HEK293T (cell line): ENCODE measurements at regions not wholly inside any gene's neighbourhood (a gene's known extent, or its start where the extent isn't known, plus 50 kb on each side); places are given as distances from the start of the nearest gene placed in this dataset.

Experiments
- BHLHE40 ChIP-seq: fragments of 450-650 bp; IDR thresholded peaks from 2 replicates; pipeline ENCODE4 v1.6.1; 2016; ENCODE audit warnings: mild to moderate bottlenecking, moderate library complexity, borderline replicate concordance
- ELF4 ChIP-seq: fragments of 450-650 bp; IDR thresholded peaks from 2 replicates; pipeline ENCODE4 v1.6.1; 2017; ENCODE audit warnings: antibody characterized with exemption
- L3MBTL2 ChIP-seq: fragments of 450-650 bp; conservative IDR thresholded peaks from 2 replicates; pipeline ENCODE4 v1.6.1; 2016; ENCODE audit warnings: mild to moderate bottlenecking
- LEF1 ChIP-seq: fragments of 450-650 bp; IDR thresholded peaks from 2 replicates; pipeline ENCODE4 v1.6.1; 2017; ENCODE audit warnings: mild to moderate bottlenecking, borderline replicate concordance
- PKNOX1 ChIP-seq: fragments of 450-650 bp; IDR thresholded peaks from 2 replicates; pipeline ENCODE4 v1.6.1; 2016
- SP1 ChIP-seq: fragments of 450-650 bp; IDR thresholded peaks from 2 replicates; pipeline ENCODE4 v1.6.1; 2017
- SUZ12 ChIP-seq: fragments of 450-650 bp; IDR thresholded peaks from 2 replicates; pipeline ENCODE4 v1.6.1; 2016; ENCODE audit warnings: mild to moderate bottlenecking
- ZNF384 ChIP-seq: fragments of 450-650 bp; IDR thresholded peaks from 2 replicates; pipeline ENCODE4 v1.6.1; 2016

GRCh38 chr9:107983762-107984161 is 494.2 kb upstream of the KLF4 start:
- TF ChIP-seq PKNOX1 = no peak
- no peak for TF ChIP-seq ELF4
- no peak for TF ChIP-seq ZNF384
- no peak for TF ChIP-seq LEF1
- no peak for TF ChIP-seq SUZ12
- TF ChIP-seq SP1 = no peak
- no peak for TF ChIP-seq L3MBTL2
- TF ChIP-seq BHLHE40 = no peak
